Thoracic aorta (tissue), 2 donors: ENCODE measurements at regions not wholly inside any gene's neighbourhood (a gene's known extent, or its start where the extent isn't known, plus 50 kb on each side); places are given as distances from the start of the nearest gene placed in this dataset.

Source experiments
- ATAC-seq: fragments of 150-250 bp; one replicate; pipeline ENCODE4 v1.8.0; 2017; ENCODE audit warnings: low read depth; ENCODE audit not compliant: insufficient number of reproducible peaks, low FRiP score
- DNase-seq: peaks from one replicate; pipeline ENCODE4 v3.0.0-alpha.2; 2020; ENCODE audit warnings: low spot score
- H3K27ac ChIP-seq, 2 donors: fragments of 200-600 bp; sonication (generic); 1 replicate in 1 of 2; 2 replicates in 1 of 2; pipeline ENCODE4 v1.5.1; 2016; ENCODE audit warnings: mild to moderate bottlenecking in 2 of 2, moderate library complexity in 2 of 2
- H3K27me3 ChIP-seq: fragments of 200-600 bp; sonication (generic); replicated peaks from 2 replicates; pipeline ENCODE4 v1.6.0; 2016; ENCODE audit warnings: mild to moderate bottlenecking; ENCODE audit not compliant: insufficient read depth
- H3K36me3 ChIP-seq: fragments of 200-600 bp; sonication (generic); one replicate; pipeline ENCODE4 v1.5.1; 2016
- H3K4me1 ChIP-seq, 2 donors: fragments of 200-600 bp; sonication (generic); 1 replicate in 1 of 2; 2 replicates in 1 of 2; pipeline versions ENCODE4 v1.5.1 to v1.6.0; 2016; ENCODE audit warnings: low read depth in 2 of 2, mild to moderate bottlenecking in 1 of 2; ENCODE audit not compliant: control insufficient read depth in 1 of 2
- H3K4me3 ChIP-seq: fragments of 200-600 bp; sonication (generic); 2 replicates; pipeline ENCODE4 v1.5.1; 2016; ENCODE audit warnings: mild to moderate bottlenecking
- H3K9me3 ChIP-seq: fragments of 200-600 bp; sonication (generic); 2 replicates; pipeline ENCODE4 v1.5.1; 2016
- TF ChIP-seq, protein P1 (sequence below): fragments of 200-600 bp; sonication (generic); IDR thresholded peaks from one replicate; pipeline ENCODE4 v1.5.1; 2019; ENCODE audit warnings: antibody characterized with exemption

GRCh38 chr4:111501946-111502345, 643.3 kb upstream of the FAM241A start:
- DNase-seq: no peak
- no peak for ATAC-seq
- H3K27ac ChIP-seq: no peak overlapping the region
- no peaks in the 10 kb centered on the region for H3K36me3 ChIP-seq
- H3K4me1 ChIP-seq: no peaks in the 10 kb centered on the region
- TF ChIP-seq, protein P1, sequence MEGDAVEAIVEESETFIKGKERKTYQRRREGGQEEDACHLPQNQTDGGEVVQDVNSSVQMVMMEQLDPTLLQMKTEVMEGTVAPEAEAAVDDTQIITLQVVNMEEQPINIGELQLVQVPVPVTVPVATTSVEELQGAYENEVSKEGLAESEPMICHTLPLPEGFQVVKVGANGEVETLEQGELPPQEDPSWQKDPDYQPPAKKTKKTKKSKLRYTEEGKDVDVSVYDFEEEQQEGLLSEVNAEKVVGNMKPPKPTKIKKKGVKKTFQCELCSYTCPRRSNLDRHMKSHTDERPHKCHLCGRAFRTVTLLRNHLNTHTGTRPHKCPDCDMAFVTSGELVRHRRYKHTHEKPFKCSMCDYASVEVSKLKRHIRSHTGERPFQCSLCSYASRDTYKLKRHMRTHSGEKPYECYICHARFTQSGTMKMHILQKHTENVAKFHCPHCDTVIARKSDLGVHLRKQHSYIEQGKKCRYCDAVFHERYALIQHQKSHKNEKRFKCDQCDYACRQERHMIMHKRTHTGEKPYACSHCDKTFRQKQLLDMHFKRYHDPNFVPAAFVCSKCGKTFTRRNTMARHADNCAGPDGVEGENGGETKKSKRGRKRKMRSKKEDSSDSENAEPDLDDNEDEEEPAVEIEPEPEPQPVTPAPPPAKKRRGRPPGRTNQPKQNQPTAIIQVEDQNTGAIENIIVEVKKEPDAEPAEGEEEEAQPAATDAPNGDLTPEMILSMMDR: no peak
- no peak overlapping the region for H3K4me3 ChIP-seq
- H3K27me3 ChIP-seq: no peaks in the 10 kb centered on the region
- no peaks in the 10 kb centered on the region for H3K9me3 ChIP-seq

- H3K27ac ChIP-seq: no peak overlapping the region
- H3K36me3 ChIP-seq: no peaks in the 10 kb centered on the region
- TF ChIP-seq, protein P1: no peak
- H3K4me1 ChIP-seq: no peaks in the 10 kb centered on the region
- DNase-seq (no peak), ATAC-seq (no peak)
- H3K27me3 ChIP-seq: no peaks in the 10 kb centered on the region
- no peaks in the 10 kb centered on the region for H3K9me3 ChIP-seq
- H3K4me3 ChIP-seq: no peak overlapping the region
These were observed 642.6 kb upstream of the FAM241A start for GRCh38 chr4:111502626-111503025.

DNA sequence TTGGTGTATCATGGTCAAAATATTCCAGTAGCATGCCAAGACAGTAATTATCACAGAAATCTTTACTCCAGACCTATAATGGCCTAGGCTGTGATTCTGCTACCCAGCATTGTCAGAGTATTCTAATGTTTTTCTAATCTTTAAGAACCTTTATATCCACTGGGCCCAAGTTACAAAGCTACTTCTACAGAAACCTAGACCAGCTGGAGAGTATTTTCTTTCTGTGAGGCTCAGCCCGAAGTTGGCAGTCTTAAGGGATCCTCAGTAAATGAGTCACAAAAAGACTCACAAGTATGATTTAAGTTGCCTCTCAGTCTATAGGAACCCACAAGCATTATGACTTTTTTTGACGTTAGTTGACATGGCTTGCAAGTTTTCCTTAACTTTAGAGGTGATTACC, 638.5 kb upstream of the FAM241A start:
- TF ChIP-seq, protein P1: no peak
- no peak for DNase-seq

GRCh38 chr4:111510535-111510934, 634.7 kb upstream of the FAM241A start:
- H3K27me3 ChIP-seq: no peaks in the 10 kb centered on the region
- no peaks in the 10 kb centered on the region for H3K36me3 ChIP-seq
- H3K4me1 ChIP-seq: no peaks in the 10 kb centered on the region
- no peak for DNase-seq
- ATAC-seq: no peak
- H3K4me3 ChIP-seq: no peak overlapping the region
- H3K9me3 ChIP-seq: no peaks in the 10 kb centered on the region
- no peak overlapping the region for H3K27ac ChIP-seq
- TF ChIP-seq, protein P1: no peak

More for the DNA sequence above, 638.5 kb upstream of the FAM241A start:
- Histone ChIP-seq H3K4me1 (no peaks in the 10 kb centered on the region), H3K4me3 (no peak overlapping the region), H3K27ac (no peak overlapping the region), H3K9me3 (no peaks in the 10 kb centered on the region), H3K36me3 (no peaks in the 10 kb centered on the region), H3K27me3 (no peaks in the 10 kb centered on the region)
- no peak for ATAC-seq

GRCh38 chr4:111512081-111512783, 633.0 kb upstream of the FAM241A start:
- Histone ChIP-seq H3K4me3 (no peak overlapping the region), H3K9me3 (no peaks in the 10 kb centered on the region), H3K27ac (no peak overlapping the region), H3K36me3 (no peaks in the 10 kb centered on the region), H3K27me3 (no peaks in the 10 kb centered on the region), H3K4me1 (no peaks in the 10 kb centered on the region)
- DNase-seq (no peak), ATAC-seq (no peak)
- TF ChIP-seq, protein P1: no peak
